ENCODE measurements at regions not wholly inside any gene's neighbourhood (a gene's known extent, or its start where the extent isn't known, plus 50 kb on each side); places are given as distances from the start of the nearest gene placed in this dataset.

GRCh38 chr22:49567899-49568750 lies 259.5 kb downstream of the BRD1 start:
- TF ChIP-seq CTCF (tag by site-specific recombination; IDR thresholded peaks at IDR 0.05) = no peak
- no peak for TF ChIP-seq ZNF114 (tag by site-specific recombination; IDR thresholded peaks at IDR 0.05)
- no peak for TF ChIP-seq YY1 (tag by site-specific recombination; IDR thresholded peaks at IDR 0.05)
- TF ChIP-seq KLF16 (tag by site-specific recombination; IDR thresholded peaks at IDR 0.05) = no peak
- no peak for TF ChIP-seq ZNF416 (tag by site-specific recombination; IDR thresholded peaks at IDR 0.05)
- no peak for TF ChIP-seq BCL6B (tag by site-specific recombination; IDR thresholded peaks at IDR 0.05)
- no peak for TF ChIP-seq TCF7L2 (IDR thresholded peaks at IDR 0.05; ENCODE audit: borderline replicate concordance, low read depth, low read length)
